Activated T-helper 9 cell treated with anti-CD3 and anti-CD28 coated beads, Interleukin-2, amount 50 U/mL, for 16 hours (primary cell): ENCODE measurements at regions not wholly inside any gene's neighbourhood (a gene's known extent, or its start where the extent isn't known, plus 50 kb on each side); places are given as distances from the start of the nearest gene placed in this dataset.
"Not testable (repeated sequence)": the region's sequence is repeated elsewhere in the genome, so short reads cannot be mapped to it uniquely, and the experiment has no call there.

ENCODE experiments used
- DNase-seq: peaks from one replicate; pipeline ENCODE4 v3.0.0-alpha.2; 2020; ENCODE audit warnings: low read depth

GRCh38 chr2:72078773-72079172, 68.9 kb downstream of the CYP26B1 start:
- no peak for DNase-seq

GRCh38 chr2:72077702-72078169, 69.9 kb downstream of the CYP26B1 start:
- DNase-seq, result no peak

- not testable (repeated sequence) for DNase-seq
These were observed 74.3 kb downstream of the CYP26B1 start for GRCh38 chr2:72073373-72073772.

- not testable (repeated sequence) for DNase-seq
These were observed 83.5 kb downstream of the CYP26B1 start for GRCh38 chr2:72064197-72064596.

- DNase-seq, result no peak
These were observed 85.3 kb downstream of the CYP26B1 start for GRCh38 chr2:72062336-72062735.

- no peak for DNase-seq
These were observed 90.4 kb downstream of the CYP26B1 start for GRCh38 chr2:72057308-72057707.

- no peak for DNase-seq
These were observed 95.6 kb downstream of the CYP26B1 start for GRCh38 chr2:72051971-72052505.

- DNase-seq, result no peak
These were observed 96.5 kb downstream of the CYP26B1 start for GRCh38 chr2:72051204-72051603.

- no peak for DNase-seq
These were observed 96.9 kb downstream of the CYP26B1 start for GRCh38 chr2:72050734-72051133.

- DNase-seq, result no peak
These were observed 98.7 kb downstream of the CYP26B1 start for GRCh38 chr2:72048881-72049477.

GRCh38 chr2:72043985-72044384, 103.7 kb downstream of the CYP26B1 start:
- DNase-seq, result no peak

GRCh38 chr2:72041638-72042111, 106.0 kb downstream of the CYP26B1 start:
- DNase-seq, result no peak

- no peak for DNase-seq
These were observed 106.8 kb downstream of the CYP26B1 start for GRCh38 chr2:72040629-72041571.

- no peak for DNase-seq
These were observed 109.1 kb downstream of the CYP26B1 start for GRCh38 chr2:72038524-72038923.

- no peak for DNase-seq
These were observed 110.4 kb downstream of the CYP26B1 start for GRCh38 chr2:72037261-72037666.

- DNase-seq, result no peak
These were observed 111.1 kb downstream of the CYP26B1 start for GRCh38 chr2:72036595-72036994.

- no peak for DNase-seq
These were observed 111.5 kb downstream of the CYP26B1 start for GRCh38 chr2:72036173-72036545.

GRCh38 chr2:72035518-72036172, 112.0 kb downstream of the CYP26B1 start:
- no peak for DNase-seq

GRCh38 chr2:72034353-72035095, 113.1 kb downstream of the CYP26B1 start:
- DNase-seq, result no peak

- no peak for DNase-seq
These were observed 114.0 kb downstream of the CYP26B1 start for GRCh38 chr2:72033636-72034035.

GRCh38 chr2:72032481-72033041, 115.1 kb downstream of the CYP26B1 start:
- DNase-seq, result no peak
